ENCODE measurements at regions not wholly inside any gene's neighbourhood (a gene's known extent, or its start where the extent isn't known, plus 50 kb on each side); places are given as distances from the start of the nearest gene placed in this dataset.

GRCh38 chr2:44083054-44083453 is 85.6 kb upstream of the PPM1B start:
- TF ChIP-seq CTCF (IDR thresholded peaks at IDR 0.05) (no peak), POLR2AphosphoS5 (IDR thresholded peaks at IDR 0.05) (no peak)

Data from stomach (tissue), 4 donors.